NK-92 (cell line): ENCODE measurements at regions not wholly inside any gene's neighbourhood (a gene's known extent, or its start where the extent isn't known, plus 50 kb on each side); places are given as distances from the start of the nearest gene placed in this dataset.
"Not testable (repeated sequence)": the region's sequence is repeated elsewhere in the genome, so short reads cannot be mapped to it uniquely, and the experiment has no call there.

ENCODE experiments used
- DNase-seq: peaks from one replicate; lab custom pipeline; 2025; ENCODE audit not compliant: unreplicated experiment; lab: John Stamatoyannopoulos, UW

DNA sequence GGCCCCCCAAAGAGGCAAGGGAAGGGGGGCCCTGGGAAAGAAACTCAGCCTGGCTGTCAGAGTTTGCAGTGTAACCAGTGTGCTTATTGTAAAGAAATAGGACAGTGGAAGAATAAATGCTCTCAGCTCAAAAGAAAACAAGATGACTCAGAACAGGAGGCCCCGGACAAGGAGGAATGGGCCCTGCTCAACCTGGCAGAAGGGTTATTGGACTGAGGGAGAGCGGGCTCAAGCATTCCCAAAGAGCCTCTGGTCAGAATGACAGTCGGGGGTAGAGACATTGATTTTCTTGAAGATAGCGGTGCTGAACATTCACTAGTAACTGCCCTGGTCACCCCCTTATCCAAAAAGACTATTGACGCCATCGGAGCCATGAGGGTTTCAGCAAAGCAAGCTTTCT, 100.4 kb upstream of the OSBPL11 start:
- DNase-seq, result no peak

GRCh38 chr3:125697126-125697525, 101.8 kb upstream of the OSBPL11 start:
- not testable (repeated sequence) for DNase-seq

GRCh38 chr3:125697979-125698640, 102.8 kb upstream of the OSBPL11 start:
- DNase-seq, result not testable (repeated sequence)

DNA sequence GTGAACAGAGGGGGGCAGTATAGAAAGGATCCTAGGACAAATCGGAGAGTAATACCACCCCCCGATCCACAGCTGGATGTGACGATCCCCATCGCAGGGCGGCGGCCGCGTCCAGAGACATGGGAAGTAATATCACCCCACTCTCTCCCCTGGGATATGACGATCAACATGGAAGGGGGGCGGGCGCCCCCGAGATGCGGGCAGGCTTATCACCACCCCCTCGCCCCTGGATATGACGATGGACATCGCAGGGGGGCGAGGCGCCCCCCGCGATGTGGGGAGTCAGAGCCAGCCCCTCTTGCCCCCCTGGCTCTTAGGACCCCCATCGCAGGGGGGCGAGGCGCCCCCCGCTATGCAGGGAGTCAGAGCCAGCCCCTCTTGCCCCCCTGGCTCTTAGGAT, 120.4 kb upstream of the OSBPL11 start:
- DNase-seq, result no peak

DNA sequence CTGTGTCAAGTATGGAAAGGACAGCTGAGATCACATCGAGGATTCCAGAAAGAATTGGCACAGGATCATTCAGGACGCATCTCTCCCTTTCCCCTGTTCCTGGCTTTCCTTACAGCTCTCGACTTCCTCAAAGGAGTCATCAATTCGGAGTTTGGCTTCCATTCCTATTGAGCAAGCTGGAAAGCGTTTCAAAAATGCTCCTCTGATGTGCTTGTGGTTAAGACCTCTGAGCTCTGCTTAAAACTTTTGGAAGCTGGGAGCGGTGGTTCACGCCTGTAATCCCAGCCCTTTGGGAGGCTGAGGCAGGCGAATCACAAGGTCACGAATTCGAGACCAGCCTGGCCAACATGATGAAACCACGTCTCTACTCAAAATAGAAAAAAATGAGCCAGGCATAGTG, 136.9 kb upstream of the OSBPL11 start:
- not testable (repeated sequence) for DNase-seq

DNA sequence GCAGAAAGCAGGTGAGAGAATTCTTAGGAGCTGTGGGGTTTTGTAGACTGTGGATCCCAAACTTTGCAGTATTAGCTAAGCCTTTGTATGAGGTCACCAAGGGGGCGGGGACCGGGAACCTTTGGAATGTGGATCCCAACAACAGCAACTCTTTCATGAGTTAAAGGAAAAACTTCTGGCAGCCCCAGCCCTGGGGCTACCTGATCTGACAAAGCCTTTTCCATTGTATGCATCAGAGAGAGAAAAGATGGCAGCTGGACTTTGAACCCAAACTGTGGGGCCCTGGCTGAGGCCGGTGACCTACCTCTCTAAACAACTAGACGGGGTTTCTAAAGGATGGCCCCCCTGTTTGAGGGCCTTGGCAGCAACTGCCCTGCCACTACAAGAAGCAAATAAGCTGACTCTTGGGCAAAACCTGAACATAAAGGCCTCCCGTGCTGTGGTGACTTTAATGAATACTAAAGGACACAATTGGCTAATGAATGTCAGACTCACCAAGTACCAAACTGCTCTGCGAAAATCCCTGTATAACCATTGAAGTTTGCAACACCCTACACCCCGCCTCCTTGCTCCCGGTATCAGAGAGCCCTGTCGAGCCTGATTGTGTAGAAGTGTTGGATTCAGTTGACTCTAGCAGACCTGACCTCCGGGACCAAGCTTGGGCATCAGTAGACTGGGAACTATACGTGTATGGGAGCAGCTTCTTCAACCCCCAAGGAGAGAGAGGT, 146.9 kb upstream of the OSBPL11 start:
- not testable (repeated sequence) for DNase-seq

DNA sequence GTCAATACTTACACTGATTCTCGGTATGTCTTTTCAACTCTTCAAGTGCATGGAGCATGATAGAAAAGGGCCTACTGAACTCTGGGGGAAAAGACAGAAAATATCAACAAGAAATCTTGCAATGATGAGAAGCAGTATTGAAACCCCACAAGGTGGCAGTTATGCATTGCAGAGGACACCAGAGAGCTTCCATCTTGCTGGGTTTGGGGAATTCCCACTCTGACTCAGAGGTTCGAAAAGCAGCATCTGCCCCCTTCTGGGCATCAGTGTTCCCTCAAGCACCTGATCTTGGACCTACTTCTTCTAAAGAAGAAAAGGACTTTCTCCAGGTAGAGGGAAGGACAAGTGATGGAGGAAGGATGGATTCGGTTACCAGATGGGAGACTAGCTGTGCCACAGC, 147.5 kb upstream of the OSBPL11 start:
- DNase-seq, result not testable (repeated sequence)

- DNase-seq, result not testable (repeated sequence)
These were observed 161.8 kb upstream of the OSBPL11 start for GRCh38 chr3:125757050-125757449.

GRCh38 chr3:125758641-125759130, 163.4 kb upstream of the OSBPL11 start:
- not testable (repeated sequence) for DNase-seq

DNA sequence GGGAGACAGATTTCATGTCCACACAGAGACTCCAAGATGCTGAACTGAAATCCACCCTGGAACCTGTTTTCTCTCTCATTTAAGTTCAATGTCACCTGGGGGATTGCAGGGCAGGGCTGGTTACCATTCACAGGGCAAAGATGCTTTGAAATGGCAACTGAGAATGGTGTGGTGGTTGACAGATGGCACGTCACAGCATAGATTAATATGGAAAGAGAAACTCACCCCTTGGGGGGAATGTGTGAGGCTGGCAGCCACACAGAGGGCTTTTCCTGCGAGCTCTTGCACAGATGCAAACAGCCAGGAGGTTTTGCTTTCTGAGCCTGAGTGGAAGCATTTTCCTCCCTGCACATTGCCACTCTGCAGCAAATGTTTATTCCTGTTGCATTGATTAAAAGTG, 167.3 kb upstream of the OSBPL11 start:
- DNase-seq, result not testable (repeated sequence)

GRCh38 chr3:125766285-125766826, 171.1 kb upstream of the OSBPL11 start:
- not testable (repeated sequence) for DNase-seq

GRCh38 chr3:125766931-125767330, 171.6 kb upstream of the OSBPL11 start:
- DNase-seq, result not testable (repeated sequence)

- no peak for DNase-seq
These were observed 172.3 kb upstream of the OSBPL11 start for GRCh38 chr3:125767641-125768040.

GRCh38 chr3:125768821-125769220, 173.5 kb upstream of the OSBPL11 start:
- DNase-seq, result not testable (repeated sequence)

- not testable (repeated sequence) for DNase-seq
These were observed 176.2 kb upstream of the OSBPL11 start for GRCh38 chr3:125771506-125771905.

DNA sequence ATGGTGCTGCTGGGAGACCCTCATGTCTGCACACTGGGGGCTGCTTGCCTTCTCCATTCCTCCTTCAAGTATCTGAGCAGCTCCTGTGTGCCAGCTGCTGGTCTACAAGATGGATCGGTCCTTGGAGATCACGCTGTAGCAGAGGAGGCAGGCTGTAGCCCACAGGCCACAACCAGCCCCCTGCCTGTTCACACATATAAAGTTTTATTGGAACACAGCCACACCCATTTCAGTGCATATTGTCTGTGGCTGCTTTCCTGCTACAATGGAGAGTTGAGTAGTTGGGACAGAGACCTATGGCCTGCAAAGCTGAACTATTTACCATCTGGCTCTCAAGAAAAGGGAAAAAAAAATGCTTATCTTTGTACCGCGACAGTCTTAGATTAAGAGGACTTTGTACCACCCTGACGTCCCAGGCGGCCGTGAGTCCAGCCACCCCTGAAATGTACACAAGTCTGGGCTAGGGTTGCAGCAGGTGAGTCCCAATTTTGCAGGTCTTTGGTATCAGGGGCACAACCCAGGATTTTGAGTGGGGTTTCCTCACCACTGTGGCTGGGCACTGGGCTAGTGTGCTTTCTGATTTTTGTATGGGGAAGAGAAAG, 179.2 kb upstream of the OSBPL11 start:
- not testable (repeated sequence) for DNase-seq

DNA sequence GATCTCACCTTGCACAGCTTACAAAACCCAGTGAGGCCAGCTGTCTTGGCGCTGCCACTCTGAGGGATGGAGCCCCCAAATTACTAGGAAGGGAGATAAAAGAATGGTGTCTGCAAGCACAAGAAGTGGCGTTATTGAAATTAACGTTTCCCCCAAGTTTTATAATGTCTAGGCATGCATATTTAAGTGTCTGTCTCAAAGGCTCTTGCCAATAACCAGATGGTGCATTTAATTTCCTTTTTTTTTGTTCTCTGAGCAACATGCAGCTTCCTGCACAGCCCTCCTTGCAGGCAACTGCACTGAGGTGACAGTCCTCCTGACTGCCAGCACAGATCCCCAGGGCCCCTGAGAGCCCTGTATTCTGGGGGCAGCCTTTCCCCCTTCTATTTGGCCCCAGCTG, 179.8 kb upstream of the OSBPL11 start:
- DNase-seq, result not testable (repeated sequence)

DNA sequence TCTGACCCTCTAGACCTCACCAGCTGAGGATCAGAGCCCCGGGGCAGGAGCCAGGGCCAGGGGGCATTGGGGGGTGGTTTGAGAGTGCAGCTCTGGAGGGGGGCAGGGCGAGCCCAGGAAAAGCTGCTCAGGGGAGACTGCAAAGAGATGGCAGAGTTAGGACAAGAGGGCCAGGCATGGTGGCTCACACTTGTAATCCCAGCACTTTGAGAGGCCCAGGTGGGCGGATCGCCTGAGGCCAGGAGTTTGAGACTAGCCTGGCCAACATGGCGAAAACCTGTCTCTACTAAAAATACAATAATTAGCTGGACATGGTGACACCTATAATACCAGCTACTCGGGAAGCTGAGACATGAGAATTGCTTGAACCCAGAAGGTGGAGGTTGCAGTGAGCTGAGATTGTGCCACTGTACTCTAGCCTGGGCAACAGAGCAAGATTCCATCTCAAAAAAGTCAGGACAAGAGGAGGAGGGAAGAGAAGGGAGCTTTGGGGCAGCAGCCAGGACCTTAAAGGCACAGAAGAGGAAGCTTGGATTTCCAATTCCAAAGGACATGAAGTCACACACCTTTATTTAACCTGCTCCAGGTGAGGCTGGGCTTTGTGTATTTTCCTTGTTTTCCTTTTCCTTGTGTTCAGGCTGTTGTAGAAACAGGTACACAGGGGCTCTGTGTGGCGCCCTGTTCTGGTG, 180.5 kb upstream of the OSBPL11 start:
- DNase-seq, result not testable (repeated sequence)

GRCh38 chr3:125779276-125779675, 184.0 kb upstream of the OSBPL11 start:
- not testable (repeated sequence) for DNase-seq

DNA sequence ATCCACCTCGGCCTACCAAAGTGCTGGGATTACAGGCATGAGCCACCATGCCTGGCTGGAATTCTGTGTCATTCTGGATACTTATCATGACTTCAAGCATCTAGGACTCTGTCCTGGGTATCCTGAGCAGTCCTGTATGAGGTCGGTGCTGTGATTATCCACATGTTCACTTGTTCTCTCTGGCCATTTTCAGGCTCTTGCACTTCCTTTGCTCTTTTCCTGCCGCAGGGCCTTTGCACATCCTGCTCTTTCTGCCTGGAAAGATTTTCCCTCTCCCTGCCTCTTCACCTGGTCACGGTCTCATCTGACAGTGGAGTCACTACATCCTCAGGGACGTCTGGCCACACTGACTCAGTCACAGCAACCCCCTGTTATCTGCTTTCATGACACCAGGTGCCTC, 184.6 kb upstream of the OSBPL11 start:
- not testable (repeated sequence) for DNase-seq

GRCh38 chr3:125781678-125782077, 186.4 kb upstream of the OSBPL11 start:
- DNase-seq, result not testable (repeated sequence)
